ENCODE measurements at regions not wholly inside any gene's neighbourhood (a gene's known extent, or its start where the extent isn't known, plus 50 kb on each side); places are given as distances from the start of the nearest gene placed in this dataset.
"Not testable (repeated sequence)": the region's sequence is repeated elsewhere in the genome, so short reads cannot be mapped to it uniquely, and the experiment has no call there.

- DNase-seq (ENCODE audit: low read depth) = no peak
- no peak for TF ChIP-seq CTCF (conservative IDR thresholded peaks at IDR 0.05; ENCODE audit: control insufficient read depth, insufficient read depth, low read depth, low read length)
- no peak overlapping the region for H3K4me3 ChIP-seq (ENCODE audit: control insufficient read depth, low read depth, low read length)
These were observed 518.9 kb upstream of the SGCD start for GRCh38 chr5:155807884-155808576.

- H3K4me3 ChIP-seq (ENCODE audit: control insufficient read depth, low read depth, low read length) = no peak overlapping the region
- TF ChIP-seq CTCF (conservative IDR thresholded peaks at IDR 0.05; ENCODE audit: control insufficient read depth, insufficient read depth, low read depth, low read length) = no peak
- no peak for DNase-seq (ENCODE audit: low read depth)
These were observed 511.7 kb upstream of the SGCD start for GRCh38 chr5:155815248-155815647.

GRCh38 chr5:155822177-155822576 is 504.8 kb upstream of the SGCD start:
- no peak overlapping the region for H3K4me3 ChIP-seq (ENCODE audit: control insufficient read depth, low read depth, low read length)
- no peak for DNase-seq (ENCODE audit: low read depth)
- TF ChIP-seq CTCF (conservative IDR thresholded peaks at IDR 0.05; ENCODE audit: control insufficient read depth, insufficient read depth, low read depth, low read length) = no peak

GRCh38 chr5:155826611-155827507 is 500.1 kb upstream of the SGCD start:
- no peak for TF ChIP-seq CTCF (conservative IDR thresholded peaks at IDR 0.05; ENCODE audit: control insufficient read depth, insufficient read depth, low read depth, low read length)

GRCh38 chr5:155827508-155827815 is 499.5 kb upstream of the SGCD start:
- not testable (repeated sequence) for DNase-seq (ENCODE audit: low read depth); H3K4me3 ChIP-seq (ENCODE audit: control insufficient read depth, low read depth, low read length)

More at GRCh38 chr5:155826611-155827507, 500.1 kb upstream of the SGCD start:
- DNase-seq (ENCODE audit: low read depth) = no peak
- no peak overlapping the region for H3K4me3 ChIP-seq (ENCODE audit: control insufficient read depth, low read depth, low read length)

GRCh38 chr5:155827949-155828348 is 499.0 kb upstream of the SGCD start:
- no peak overlapping the region for H3K4me3 ChIP-seq (ENCODE audit: control insufficient read depth, low read depth, low read length)
- DNase-seq (ENCODE audit: low read depth) = no peak
- TF ChIP-seq CTCF (conservative IDR thresholded peaks at IDR 0.05; ENCODE audit: control insufficient read depth, insufficient read depth, low read depth, low read length) = no peak

- DNase-seq (ENCODE audit: low read depth) = no peak
- H3K4me3 ChIP-seq (ENCODE audit: control insufficient read depth, low read depth, low read length) = no peak overlapping the region
- TF ChIP-seq CTCF (conservative IDR thresholded peaks at IDR 0.05; ENCODE audit: control insufficient read depth, insufficient read depth, low read depth, low read length) = no peak
These were observed 495.5 kb upstream of the SGCD start for GRCh38 chr5:155831491-155831890.
